Duodenal mucosa (tissue), 2 donors: ENCODE measurements at regions not wholly inside any gene's neighbourhood (a gene's known extent, or its start where the extent isn't known, plus 50 kb on each side); places are given as distances from the start of the nearest gene placed in this dataset.

ENCODE experiments used
- H3K27ac ChIP-seq: one replicate; pipeline ENCODE4 v1.7.0; 2013; ENCODE audit warnings: low read depth, low read length
- H3K27me3 ChIP-seq, 2 donors: one replicate each; pipeline ENCODE4 v1.7.0; 2013; ENCODE audit warnings: low read length in 2 of 2, control low read depth in 1 of 2; ENCODE audit not compliant: insufficient read depth in 2 of 2, control insufficient read depth in 1 of 2
- H3K36me3 ChIP-seq, 2 donors: one replicate each; pipeline ENCODE4 v1.7.0; 2013; ENCODE audit warnings: low read length in 2 of 2, control low read depth in 1 of 2; ENCODE audit not compliant: insufficient read depth in 2 of 2, control insufficient read depth in 1 of 2
- H3K4me1 ChIP-seq, 2 donors: one replicate each; pipeline ENCODE4 v1.7.0; 2013; ENCODE audit warnings: low read length in 2 of 2, control low read depth in 1 of 2; ENCODE audit not compliant: insufficient read depth in 2 of 2, control insufficient read depth in 1 of 2
- H3K4me3 ChIP-seq, 2 donors: one replicate each; pipeline ENCODE4 v1.7.0; 2013; ENCODE audit warnings: low read length in 2 of 2, low read depth in 1 of 2
- H3K9ac ChIP-seq, 2 donors: one replicate each; pipeline ENCODE4 v1.7.0; 2013; ENCODE audit warnings: low read length in 2 of 2, low read depth in 1 of 2
- H3K9me3 ChIP-seq, 2 donors: one replicate each; pipeline ENCODE4 v1.7.0; 2013; ENCODE audit warnings: low read length in 2 of 2, control low read depth in 1 of 2; ENCODE audit not compliant: control insufficient read depth in 1 of 2

GRCh38 chr20:56808117-56808725 lies 179.1 kb downstream of the TFAP2C start:
- no peak overlapping the region for H3K9ac ChIP-seq
- no peaks in the 10 kb centered on the region for H3K9me3 ChIP-seq
- H3K4me3 ChIP-seq, result no peak overlapping the region
- H3K27me3 ChIP-seq, result peaks cover 0 to 10% of the 10 kb centered on the region in 2 donors
- H3K4me1 ChIP-seq, result no peaks in the 10 kb centered on the region
- no peak overlapping the region for H3K27ac ChIP-seq
- no peaks in the 10 kb centered on the region for H3K36me3 ChIP-seq

DNA sequence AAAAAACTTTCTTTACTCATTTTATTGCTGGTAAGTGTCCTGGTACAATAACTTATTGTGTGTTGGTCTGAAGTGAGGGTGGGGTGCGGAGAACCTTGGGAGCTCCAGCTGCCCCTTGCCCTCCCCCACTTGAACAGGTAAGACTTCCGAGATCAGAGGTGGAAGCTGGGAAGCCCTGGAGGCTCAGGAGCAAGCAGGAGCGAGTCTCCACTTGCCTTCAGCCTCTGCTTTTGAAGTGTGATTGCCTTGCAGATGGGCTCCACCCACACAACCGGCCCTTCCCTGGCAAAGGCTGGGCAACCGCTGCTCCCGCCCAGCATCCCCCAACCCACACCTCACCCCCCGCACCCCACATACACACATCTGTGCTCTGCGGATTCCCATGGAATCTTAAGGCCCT lies 179.6 kb downstream of the TFAP2C start:
- H3K36me3 ChIP-seq, result no peaks in the 10 kb centered on the region
- H3K4me1 ChIP-seq, result no peaks in the 10 kb centered on the region
- H3K9ac ChIP-seq, result no peak overlapping the region
- H3K9me3 ChIP-seq, result no peaks in the 10 kb centered on the region
- peaks cover 0 to 10% of the 10 kb centered on the region in 2 donors for H3K27me3 ChIP-seq
- H3K27ac ChIP-seq, result no peak overlapping the region
- H3K4me3 ChIP-seq, result no peak overlapping the region

- no peak overlapping the region for H3K9ac ChIP-seq
- H3K4me1 ChIP-seq, result no peaks in the 10 kb centered on the region
- no peaks in the 10 kb centered on the region for H3K9me3 ChIP-seq
- H3K27ac ChIP-seq, result no peak overlapping the region
- H3K36me3 ChIP-seq, result no peaks in the 10 kb centered on the region
- peaks cover 0 to 10% of the 10 kb centered on the region in 2 donors for H3K27me3 ChIP-seq
- H3K4me3 ChIP-seq, result no peak overlapping the region
Observed at GRCh38 chr20:56809668-56810067, 180.6 kb downstream of the TFAP2C start.

- no peak overlapping the region for H3K4me3 ChIP-seq
- H3K36me3 ChIP-seq, result no peaks in the 10 kb centered on the region
- H3K9ac ChIP-seq, result no peak overlapping the region
- H3K9me3 ChIP-seq, result no peaks in the 10 kb centered on the region
- H3K27ac ChIP-seq, result no peak overlapping the region
- H3K27me3 ChIP-seq, result peaks cover 0 to 7% of the 10 kb centered on the region in 2 donors
- no peaks in the 10 kb centered on the region for H3K4me1 ChIP-seq
Observed at GRCh38 chr20:56810141-56810540, 181.0 kb downstream of the TFAP2C start.

DNA sequence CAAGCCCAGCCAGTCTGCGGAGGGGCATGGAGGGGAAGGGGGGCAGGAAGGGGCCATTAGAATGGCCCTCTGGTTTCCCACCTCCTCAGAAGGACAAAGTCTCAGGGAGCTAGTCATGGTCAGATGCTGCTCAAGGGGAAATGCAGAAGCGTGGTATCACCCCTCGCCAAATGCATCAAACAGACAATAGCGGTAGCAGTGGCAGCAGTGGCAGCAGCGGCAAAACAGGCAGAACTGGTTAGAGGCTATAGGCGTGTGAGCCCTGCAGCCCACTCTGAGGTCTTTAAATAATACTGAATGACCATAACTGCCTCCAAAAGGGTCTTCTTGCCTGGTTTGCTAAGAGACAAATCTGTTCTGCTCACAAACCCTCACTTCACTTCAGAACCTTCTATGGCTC lies 186.7 kb downstream of the TFAP2C start:
- H3K4me3 ChIP-seq, result no peak overlapping the region
- no peak overlapping the region for H3K9ac ChIP-seq
- H3K36me3 ChIP-seq, result no peaks in the 10 kb centered on the region
- H3K9me3 ChIP-seq, result no peaks in the 10 kb centered on the region
- no peaks in the 10 kb centered on the region for H3K4me1 ChIP-seq
- no peak overlapping the region for H3K27ac ChIP-seq
- H3K27me3 ChIP-seq, result no peaks in the 10 kb centered on the region

DNA sequence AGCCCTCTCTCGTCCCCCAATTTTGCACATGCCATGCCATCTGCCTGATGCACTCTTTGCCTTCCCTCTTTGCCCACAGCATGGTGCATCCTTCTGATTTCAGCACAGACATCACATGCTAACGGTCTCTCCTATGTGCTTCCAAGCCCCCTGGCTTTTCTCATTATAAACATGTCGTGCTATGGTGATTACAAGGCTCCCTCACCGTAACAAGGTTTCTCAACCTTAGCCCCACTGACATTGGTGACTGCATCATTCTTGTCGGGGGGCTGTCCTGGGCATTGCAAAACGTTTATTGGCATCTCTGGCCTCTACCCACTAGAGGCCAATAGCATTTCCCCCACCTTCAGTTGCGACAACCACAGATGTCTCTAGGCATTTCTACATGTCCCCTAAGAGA lies 187.2 kb downstream of the TFAP2C start:
- Histone ChIP-seq H3K9me3 (no peaks in the 10 kb centered on the region), H3K9ac (no peak overlapping the region), H3K4me3 (no peak overlapping the region), H3K27me3 (no peaks in the 10 kb centered on the region), H3K36me3 (no peaks in the 10 kb centered on the region), H3K27ac (no peak overlapping the region), H3K4me1 (no peaks in the 10 kb centered on the region)

GRCh38 chr20:56817780-56818675 lies 188.9 kb downstream of the TFAP2C start:
- no peaks in the 10 kb centered on the region for H3K4me1 ChIP-seq
- H3K36me3 ChIP-seq, result no peaks in the 10 kb centered on the region
- H3K9me3 ChIP-seq, result no peaks in the 10 kb centered on the region
- no peaks in the 10 kb centered on the region for H3K27me3 ChIP-seq
- no peak overlapping the region for H3K9ac ChIP-seq
- no peak overlapping the region for H3K4me3 ChIP-seq
- H3K27ac ChIP-seq, result no peak overlapping the region

DNA sequence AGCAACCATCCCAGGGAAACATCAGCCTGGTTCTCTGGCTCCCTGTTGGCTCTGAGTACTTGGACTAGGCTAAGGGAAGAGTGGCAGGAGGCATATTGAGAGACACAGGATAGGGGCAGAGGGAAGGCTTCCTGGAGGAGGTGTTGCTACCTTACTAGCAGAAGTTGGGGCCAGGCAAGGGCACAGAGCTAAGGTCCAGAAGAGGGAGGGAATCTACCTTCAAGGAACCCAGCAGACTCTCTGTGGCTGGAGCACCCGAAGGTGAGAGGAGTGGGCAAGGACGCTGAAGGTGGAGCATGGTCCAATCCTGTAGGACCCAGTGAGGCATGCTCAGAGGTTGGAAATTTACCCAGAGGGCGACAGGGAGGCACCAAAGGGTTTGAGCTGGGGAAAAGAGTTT lies 191.9 kb downstream of the TFAP2C start:
- Histone ChIP-seq H3K27me3 (no peaks in the 10 kb centered on the region), H3K9me3 (no peaks in the 10 kb centered on the region), H3K27ac (no peak overlapping the region), H3K4me1 (no peaks in the 10 kb centered on the region), H3K9ac (no peak overlapping the region), H3K4me3 (no peak overlapping the region), H3K36me3 (no peaks in the 10 kb centered on the region)

DNA sequence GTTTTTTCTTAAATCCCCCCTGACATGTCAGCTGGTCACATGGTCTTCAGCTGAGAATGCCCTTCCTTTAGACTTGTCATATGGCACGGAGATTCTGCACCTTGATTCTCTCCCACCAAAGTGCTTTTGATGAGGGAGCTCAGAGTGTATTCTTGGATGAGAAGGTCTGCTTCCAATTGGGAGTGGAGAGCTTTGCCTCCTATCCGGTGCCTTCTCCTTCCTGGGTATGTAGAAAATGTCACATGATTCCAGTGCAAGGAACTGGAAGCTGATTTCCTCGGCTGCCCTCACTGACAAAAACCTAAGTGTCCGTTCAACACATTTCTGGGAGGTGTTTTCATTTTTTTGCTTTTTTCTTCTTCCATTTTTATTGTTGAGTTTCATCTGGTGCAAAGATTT lies 197.2 kb downstream of the TFAP2C start:
- H3K4me3 ChIP-seq, result no peak overlapping the region
- H3K27ac ChIP-seq, result no peak overlapping the region
- no peaks in the 10 kb centered on the region for H3K36me3 ChIP-seq
- peaks cover 4 to 8% of the 10 kb centered on the region in 2 donors for H3K27me3 ChIP-seq
- H3K4me1 ChIP-seq, result no peaks in the 10 kb centered on the region
- no peaks in the 10 kb centered on the region for H3K9me3 ChIP-seq
- H3K9ac ChIP-seq, result no peak overlapping the region
